NT2/D1 (cell line): ENCODE measurements at regions not wholly inside any gene's neighbourhood (a gene's known extent, or its start where the extent isn't known, plus 50 kb on each side); places are given as distances from the start of the nearest gene placed in this dataset.

Experiments used
- SUZ12 ChIP-seq: IDR thresholded peaks from 2 replicates; pipeline ENCODE4 v1.6.1; 2011; ENCODE audit not compliant: insufficient read length, insufficient read depth; ENCODE audit errors: extremely low read depth
- YY1 ChIP-seq: IDR thresholded peaks from 2 replicates; pipeline ENCODE4 v1.6.1; 2011; ENCODE audit not compliant: insufficient read length, insufficient read depth
- ZNF274 ChIP-seq: IDR thresholded peaks from 2 replicates; pipeline ENCODE4 v1.6.1; 2011; ENCODE audit warnings: mild to moderate bottlenecking, low read depth, low read length

DNA sequence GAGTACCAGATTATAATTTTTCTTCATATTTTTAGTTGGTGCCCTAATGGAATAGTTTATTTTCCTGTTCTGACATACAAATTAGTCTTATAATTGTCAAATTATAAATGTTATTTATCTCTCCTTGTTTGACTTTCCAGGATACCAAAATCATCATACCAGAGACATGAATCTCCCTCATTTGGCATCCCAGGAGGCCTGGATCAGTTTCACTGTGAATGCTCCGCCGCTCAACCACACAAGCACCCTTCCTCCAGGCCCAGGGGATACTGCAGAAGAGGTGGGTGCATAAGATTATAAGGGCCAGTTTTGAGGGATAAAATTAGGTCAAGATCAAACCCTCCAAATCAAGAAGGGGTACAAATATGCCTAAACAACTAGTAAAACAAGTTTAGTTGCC is 1229.3 kb downstream of the CDH12 start:
- TF ChIP-seq SUZ12 (no peak), ZNF274 (no peak), YY1 (no peak)
